ENCODE measurements at regions not wholly inside any gene's neighbourhood (a gene's known extent, or its start where the extent isn't known, plus 50 kb on each side); places are given as distances from the start of the nearest gene placed in this dataset.

GRCh38 chr1:55535724-55536544 is 320.8 kb upstream of the USP24 start:
- Histone ChIP-seq H3K36me3 (ENCODE audit: low read depth) (no peaks in the 10 kb centered on the region), H3F3A (ENCODE audit: insufficient read depth) (no peaks in the 10 kb centered on the region), H3K9me3 (ENCODE audit: low read depth) (no peaks in the 10 kb centered on the region), H3K4me3 (peak overlapping the region; percentile 41), H2AFZ (peak overlapping the region; percentile 76), H3K9me2 (ENCODE audit: insufficient read depth) (no peaks in the 10 kb centered on the region), H3K27ac (no peak overlapping the region), H3K9ac (peak overlapping the region; percentile 19; the same call in 1 of the 2 replicates), H3K27me3 (replicated peaks; ENCODE audit: insufficient read depth) (no peaks in the 10 kb centered on the region), H3K4me2 (ENCODE audit: unreplicated experiment) (peak overlapping the region; percentile 68), H3K4me1 (ENCODE audit: insufficient read depth) (peaks cover 8% of the 10 kb centered on the region; the same call in 1 of the 2 replicates), H4K20me1 (ENCODE audit: insufficient read depth) (no peaks in the 10 kb centered on the region), H3K79me2 (ENCODE audit: insufficient read depth) (no peaks in the 10 kb centered on the region)
- in situ Hi-C loops (cut with MboI): no loop called here
- DNase-seq: no peak
- TF ChIP-seq EZH2 (IDR thresholded peaks at IDR 0.05; ENCODE audit: insufficient read depth, poor library complexity, severe bottlenecking): no peak
- WGBS, 2 experiments (ENCODE audit: low coverage in 1 of 2, low lambda C conversion rate in 2 of 2, missing lambda C conversion rate in 2 of 2): 71 to 72% methylated on average over 4 of the region's 4 CpGs

GRCh38 chr1:55534565-55535121 is 319.5 kb upstream of the USP24 start:
- TF ChIP-seq EZH2 (IDR thresholded peaks at IDR 0.05; ENCODE audit: insufficient read depth, poor library complexity, severe bottlenecking) (no peak), EZH2phosphoT487 (IDR thresholded peaks at IDR 0.05; ENCODE audit: insufficient read depth, low read depth) (no peak)
- WGBS, 2 experiments (ENCODE audit: low coverage in 1 of 2, low lambda C conversion rate in 2 of 2, missing lambda C conversion rate in 2 of 2): 95 to 100% methylated on average over 3 of the region's 3 CpGs
- Histone ChIP-seq H3K4me3 (no peak overlapping the region), H3F3A (ENCODE audit: insufficient read depth) (no peaks in the 10 kb centered on the region), H3K9me3 (ENCODE audit: low read depth) (no peaks in the 10 kb centered on the region), H4K20me1 (ENCODE audit: insufficient read depth) (no peaks in the 10 kb centered on the region), H3K4me2 (ENCODE audit: unreplicated experiment) (no peak overlapping the region), H3K36me3 (ENCODE audit: low read depth) (no peaks in the 10 kb centered on the region), H2AFZ (no peak overlapping the region), H3K79me2 (ENCODE audit: insufficient read depth) (no peaks in the 10 kb centered on the region), H3K27me3 (replicated peaks; ENCODE audit: insufficient read depth) (no peaks in the 10 kb centered on the region), H3K9me2 (ENCODE audit: insufficient read depth) (no peaks in the 10 kb centered on the region), H3K9ac (no peak overlapping the region), H3K27ac (no peak overlapping the region), H3K4me1 (ENCODE audit: insufficient read depth) (peaks cover 8% of the 10 kb centered on the region; the same call in 1 of the 2 replicates)
- DNase-seq: no peak
- in situ Hi-C loops (cut with MboI): no loop called here

- in situ Hi-C loops (cut with MboI): no loop called here
- H3K4me2 ChIP-seq (ENCODE audit: unreplicated experiment): no peak overlapping the region
- no peaks in the 10 kb centered on the region for H3F3A ChIP-seq (ENCODE audit: insufficient read depth)
- no peaks in the 10 kb centered on the region for H3K9me2 ChIP-seq (ENCODE audit: insufficient read depth)
- no peaks in the 10 kb centered on the region for H3K9me3 ChIP-seq (ENCODE audit: low read depth)
- no peak overlapping the region for H3K9ac ChIP-seq
- no peaks in the 10 kb centered on the region for H3K27me3 ChIP-seq (replicated peaks; ENCODE audit: insufficient read depth)
- H3K79me2 ChIP-seq (ENCODE audit: insufficient read depth): no peaks in the 10 kb centered on the region
- no peaks in the 10 kb centered on the region for H4K20me1 ChIP-seq (ENCODE audit: insufficient read depth)
- no peak overlapping the region for H3K27ac ChIP-seq
- no peak for TF ChIP-seq EZH2phosphoT487 (IDR thresholded peaks at IDR 0.05; ENCODE audit: insufficient read depth, low read depth)
- no peak for TF ChIP-seq EZH2 (IDR thresholded peaks at IDR 0.05; ENCODE audit: insufficient read depth, poor library complexity, severe bottlenecking)
- H2AFZ ChIP-seq: no peak overlapping the region
- DNase-seq: peak; percentile 47
- H3K4me1 ChIP-seq (ENCODE audit: insufficient read depth): peaks cover 8% of the 10 kb centered on the region; the same call in 1 of the 2 replicates
- no peaks in the 10 kb centered on the region for H3K36me3 ChIP-seq (ENCODE audit: low read depth)
- H3K4me3 ChIP-seq: no peak overlapping the region
Observed at GRCh38 chr1:55531644-55532043, 316.5 kb upstream of the USP24 start.

GRCh38 chr1:55530749-55531478 is 315.8 kb upstream of the USP24 start:
- Histone ChIP-seq H3K9me3 (ENCODE audit: low read depth) (no peaks in the 10 kb centered on the region), H4K20me1 (ENCODE audit: insufficient read depth) (no peaks in the 10 kb centered on the region), H3K79me2 (ENCODE audit: insufficient read depth) (no peaks in the 10 kb centered on the region), H3K4me2 (ENCODE audit: unreplicated experiment) (no peak overlapping the region), H3K27me3 (replicated peaks; ENCODE audit: insufficient read depth) (no peaks in the 10 kb centered on the region), H3K9ac (no peak overlapping the region), H3K27ac (no peak overlapping the region), H3K4me3 (no peak overlapping the region), H3F3A (ENCODE audit: insufficient read depth) (no peaks in the 10 kb centered on the region), H3K9me2 (ENCODE audit: insufficient read depth) (no peaks in the 10 kb centered on the region), H3K36me3 (ENCODE audit: low read depth) (no peaks in the 10 kb centered on the region), H2AFZ (no peak overlapping the region), H3K4me1 (ENCODE audit: insufficient read depth) (peaks cover 8% of the 10 kb centered on the region; the same call in 1 of the 2 replicates)
- TF ChIP-seq EZH2phosphoT487 (IDR thresholded peaks at IDR 0.05; ENCODE audit: insufficient read depth, low read depth) (no peak), EZH2 (IDR thresholded peaks at IDR 0.05; ENCODE audit: insufficient read depth, poor library complexity, severe bottlenecking) (no peak)
- no peak for DNase-seq
- in situ Hi-C loops (cut with MboI): no loop called here
- WGBS, 2 experiments (ENCODE audit: low coverage in 1 of 2, low lambda C conversion rate in 2 of 2, missing lambda C conversion rate in 2 of 2): 95 to 98% methylated on average over 3 of the region's 3 CpGs
